PC-9 (cell line): ENCODE measurements at regions not wholly inside any gene's neighbourhood (a gene's known extent, or its start where the extent isn't known, plus 50 kb on each side); places are given as distances from the start of the nearest gene placed in this dataset.

Source experiments
- BruUV-seq: library from RNA; stranded (reverse); fragments of 400-500 nt; replicated peaks from 2 replicates; lab custom pipeline; 2021; lab: Mats Ljungman, UMichigan
- CTCF ChIA-PET: fragments of 300-600 bp; sonication (Branson Sonifier 250); formaldehyde crosslinking; loops from one replicate; lab custom pipeline; 2022; ENCODE audit warnings: antibody characterized with exemption; lab: Charles Lee
- POLR2A ChIA-PET: fragments of 300-600 bp; sonication (Branson Sonifier 250); formaldehyde crosslinking; loops from one replicate; lab custom pipeline; 2022; ENCODE audit warnings: antibody characterized with exemption; ENCODE audit not compliant: unreplicated experiment; lab: Charles Lee
- DNase-seq, 2 experiments: peaks; one replicate each; pipeline versions ENCODE4 v3.0.0 to v3.0.0-alpha.2; 2015 to 2022; ENCODE audit warnings: mixed read lengths in 1 of 2
- H2AFZ ChIP-seq: fragments of 200-600 bp; sonication (generic); 2 replicates; pipeline ENCODE4 v1.8.1; 2017; ENCODE audit warnings: antibody characterized with exemption
- H3F3A ChIP-seq: fragments of 200-600 bp; sonication (generic); 2 replicates; pipeline ENCODE4 v1.8.1; 2017; ENCODE audit warnings: antibody characterized with exemption, mild to moderate bottlenecking, low read depth; ENCODE audit not compliant: insufficient read depth
- H3K27ac ChIP-seq: fragments of 200-600 bp; sonication (generic); 2 replicates; pipeline ENCODE4 v1.6.1; 2016; ENCODE audit warnings: mixed run types
- H3K27me3 ChIP-seq: fragments of 200-600 bp; sonication (generic); 2 replicates; pipeline ENCODE4 v1.6.1; 2016; ENCODE audit warnings: low read depth, mixed run types; ENCODE audit not compliant: insufficient read depth
- H3K36me3 ChIP-seq: fragments of 200-600 bp; sonication (generic); 2 replicates; pipeline ENCODE4 v1.6.1; 2016; ENCODE audit warnings: low read depth, mixed run types
- H3K4me1 ChIP-seq: fragments of 200-600 bp; sonication (generic); replicated peaks from 2 replicates; pipeline ENCODE4 v1.6.1; 2016; ENCODE audit warnings: mixed run types; ENCODE audit not compliant: insufficient read depth
- H3K4me2 ChIP-seq: fragments of 200-600 bp; sonication (generic); 2 replicates; pipeline ENCODE4 v1.6.1; 2017; ENCODE audit warnings: mixed run types
- H3K4me3 ChIP-seq: fragments of 200-600 bp; sonication (generic); 2 replicates; pipeline ENCODE4 v1.6.1; 2016; ENCODE audit warnings: mixed run types
- H3K79me2 ChIP-seq: fragments of 200-600 bp; sonication (generic); 2 replicates; pipeline ENCODE4 v1.6.1; 2017; ENCODE audit warnings: low read depth, mixed run types
- H3K9me2 ChIP-seq: fragments of 200-600 bp; sonication (generic); 2 replicates; pipeline ENCODE4 v1.8.1; 2017; ENCODE audit warnings: mild to moderate bottlenecking; ENCODE audit not compliant: insufficient read depth
- H3K9me3 ChIP-seq: fragments of 200-600 bp; sonication (generic); 2 replicates; pipeline ENCODE4 v1.8.1; 2016; ENCODE audit warnings: low read depth; ENCODE audit not compliant: insufficient read depth
- H4K20me1 ChIP-seq: fragments of 200-600 bp; sonication (generic); 2 replicates; pipeline ENCODE4 v1.8.1; 2017; ENCODE audit not compliant: insufficient read depth
- EZH2 ChIP-seq: fragments of 200-600 bp; sonication (generic); IDR thresholded peaks from 2 replicates; pipeline ENCODE4 v1.8.0; 2017; ENCODE audit warnings: antibody characterized with exemption, low read depth
- intact Hi-C: fragments of 100-400 bp; cut with micrococcal nuclease; formaldehyde crosslinking; loops from one replicate; pipeline ENCODE4 v1.10.0; 2022; ENCODE audit not compliant: unreplicated experiment
- TF ChIP-seq, protein P1 (sequence below): fragments of 200-600 bp; sonication (generic); conservative IDR thresholded peaks from 2 replicates; pipeline ENCODE4 v1.6.1; 2017; ENCODE audit warnings: mixed run types, antibody characterized with exemption, mild to moderate bottlenecking, moderate library complexity

DNA sequence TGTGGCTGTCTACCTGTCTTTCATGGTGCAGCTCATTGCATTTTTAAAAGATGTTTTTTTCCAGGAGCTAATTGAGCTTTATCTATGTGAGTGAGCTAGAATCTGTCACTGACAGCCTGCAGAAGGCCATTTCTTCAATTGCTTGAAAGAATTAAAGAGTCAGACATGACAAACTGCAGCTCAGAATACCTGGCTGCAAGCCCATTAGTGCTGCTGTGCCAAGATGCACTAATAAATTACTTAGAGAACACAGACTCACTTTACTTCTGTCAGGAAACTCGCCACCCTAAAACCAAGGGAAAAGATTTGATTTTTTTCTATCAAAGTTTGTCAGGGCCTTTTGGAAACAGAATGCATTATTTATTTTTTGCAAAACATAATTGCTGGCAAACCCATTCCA is 368.3 kb downstream of the CAAP1 start:
- Histone ChIP-seq H3K4me2 (no peak overlapping the region), H3K79me2 (no peaks in the 10 kb centered on the region), H2AFZ (no peak overlapping the region), H3F3A (no peaks in the 10 kb centered on the region), H3K27ac (no peak overlapping the region), H3K9me2 (no peaks in the 10 kb centered on the region; the same call in 1 of the 2 replicates), H3K9me3 (no peaks in the 10 kb centered on the region), H3K36me3 (no peaks in the 10 kb centered on the region), H3K27me3 (no peaks in the 10 kb centered on the region), H3K4me3 (no peak overlapping the region), H4K20me1 (no peaks in the 10 kb centered on the region), H3K4me1 (no peaks in the 10 kb centered on the region)
- CTCF ChIA-PET: no interaction called here
- POLR2A ChIA-PET: no interaction called here
- TF ChIP-seq, protein P1, sequence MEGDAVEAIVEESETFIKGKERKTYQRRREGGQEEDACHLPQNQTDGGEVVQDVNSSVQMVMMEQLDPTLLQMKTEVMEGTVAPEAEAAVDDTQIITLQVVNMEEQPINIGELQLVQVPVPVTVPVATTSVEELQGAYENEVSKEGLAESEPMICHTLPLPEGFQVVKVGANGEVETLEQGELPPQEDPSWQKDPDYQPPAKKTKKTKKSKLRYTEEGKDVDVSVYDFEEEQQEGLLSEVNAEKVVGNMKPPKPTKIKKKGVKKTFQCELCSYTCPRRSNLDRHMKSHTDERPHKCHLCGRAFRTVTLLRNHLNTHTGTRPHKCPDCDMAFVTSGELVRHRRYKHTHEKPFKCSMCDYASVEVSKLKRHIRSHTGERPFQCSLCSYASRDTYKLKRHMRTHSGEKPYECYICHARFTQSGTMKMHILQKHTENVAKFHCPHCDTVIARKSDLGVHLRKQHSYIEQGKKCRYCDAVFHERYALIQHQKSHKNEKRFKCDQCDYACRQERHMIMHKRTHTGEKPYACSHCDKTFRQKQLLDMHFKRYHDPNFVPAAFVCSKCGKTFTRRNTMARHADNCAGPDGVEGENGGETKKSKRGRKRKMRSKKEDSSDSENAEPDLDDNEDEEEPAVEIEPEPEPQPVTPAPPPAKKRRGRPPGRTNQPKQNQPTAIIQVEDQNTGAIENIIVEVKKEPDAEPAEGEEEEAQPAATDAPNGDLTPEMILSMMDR: no peak
- TF ChIP-seq EZH2: no peak
- intact Hi-C loops: no loop called here
- DNase-seq: no peak
- no TSS peak for BruUV-seq

DNA sequence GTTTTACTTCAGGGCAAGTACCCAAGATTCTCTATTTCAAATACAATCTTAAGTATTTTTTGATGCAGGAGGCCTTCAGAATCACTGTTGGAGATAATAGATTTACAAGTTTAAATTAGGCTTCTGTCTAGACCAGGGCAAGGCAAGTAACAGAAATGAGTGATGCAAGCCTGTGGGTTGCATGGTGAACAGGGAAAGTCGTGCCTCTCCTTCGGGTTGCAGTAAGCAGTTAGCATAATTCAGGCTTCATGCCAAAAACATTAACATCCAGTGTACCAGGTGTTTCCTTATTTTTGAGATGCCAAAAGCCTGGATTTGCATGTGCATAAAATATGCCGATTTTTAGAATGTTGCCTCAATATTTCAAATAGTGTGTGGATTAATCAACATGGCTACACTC is 369.0 kb downstream of the CAAP1 start:
- CTCF ChIA-PET: no interaction called here
- H2AFZ ChIP-seq: no peak overlapping the region
- H4K20me1 ChIP-seq: no peaks in the 10 kb centered on the region
- intact Hi-C loops: no loop called here
- no peak overlapping the region for H3K4me2 ChIP-seq
- no peaks in the 10 kb centered on the region for H3K4me1 ChIP-seq
- H3K36me3 ChIP-seq: no peaks in the 10 kb centered on the region
- POLR2A ChIA-PET: no interaction called here
- no peak overlapping the region for H3K4me3 ChIP-seq
- no peak overlapping the region for H3K27ac ChIP-seq
- TF ChIP-seq, protein P1: no peak
- no peak for TF ChIP-seq EZH2
- no peaks in the 10 kb centered on the region for H3K9me3 ChIP-seq
- no peaks in the 10 kb centered on the region for H3K27me3 ChIP-seq
- BruUV-seq: no TSS peak
- no peaks in the 10 kb centered on the region for H3F3A ChIP-seq
- H3K79me2 ChIP-seq: no peaks in the 10 kb centered on the region
- no peaks in the 10 kb centered on the region; the same call in 1 of the 2 replicates for H3K9me2 ChIP-seq
- DNase-seq: no peak

DNA sequence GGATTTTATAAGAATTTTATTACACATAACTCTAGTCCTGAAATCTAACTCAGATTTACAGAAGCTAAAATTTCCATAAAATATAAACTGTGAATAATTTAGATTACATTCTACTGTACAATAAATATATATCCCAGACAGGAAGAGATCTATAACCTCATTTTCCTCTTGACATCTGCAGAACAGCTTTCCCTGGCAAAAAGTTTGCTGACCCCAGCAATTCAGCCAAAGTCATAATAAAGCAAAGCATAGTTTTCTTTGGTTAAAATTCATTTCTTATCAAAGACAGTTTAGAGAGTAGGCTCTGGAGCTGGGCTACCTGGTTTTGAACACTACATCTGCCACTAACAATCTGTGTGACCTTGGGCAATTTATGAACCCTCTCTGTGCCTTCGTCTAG is 372.5 kb downstream of the CAAP1 start:
- Histone ChIP-seq H3K4me2 (no peak overlapping the region), H3K4me3 (no peak overlapping the region), H2AFZ (no peak overlapping the region), H3K9me3 (no peaks in the 10 kb centered on the region), H3K27ac (no peak overlapping the region), H3K9me2 (no peaks in the 10 kb centered on the region), H3K4me1 (no peaks in the 10 kb centered on the region), H3K79me2 (no peaks in the 10 kb centered on the region), H3F3A (no peaks in the 10 kb centered on the region), H3K36me3 (no peaks in the 10 kb centered on the region), H4K20me1 (no peaks in the 10 kb centered on the region), H3K27me3 (no peaks in the 10 kb centered on the region)
- ChIA-PET POLR2A (no interaction called here), CTCF (no interaction called here)
- intact Hi-C loops: no loop called here
- no peak for TF ChIP-seq EZH2
- TF ChIP-seq, protein P1: no peak
- DNase-seq: no peak
- no TSS peak for BruUV-seq
